Endometrium (tissue), 2 donors: ENCODE measurements at regions not wholly inside any gene's neighbourhood (a gene's known extent, or its start where the extent isn't known, plus 50 kb on each side); places are given as distances from the start of the nearest gene placed in this dataset.
"Not testable (repeated sequence)": the region's sequence is repeated elsewhere in the genome, so short reads cannot be mapped to it uniquely, and the experiment has no call there.

Source experiments
- FAIRE-seq: peaks from 2 replicates; lab custom pipeline; 2012; peaks lifted over from hg19 to GRCh38; lab: Jason Lieb, UNC
- donor health status: control.
- donor health status: control.

DNA sequence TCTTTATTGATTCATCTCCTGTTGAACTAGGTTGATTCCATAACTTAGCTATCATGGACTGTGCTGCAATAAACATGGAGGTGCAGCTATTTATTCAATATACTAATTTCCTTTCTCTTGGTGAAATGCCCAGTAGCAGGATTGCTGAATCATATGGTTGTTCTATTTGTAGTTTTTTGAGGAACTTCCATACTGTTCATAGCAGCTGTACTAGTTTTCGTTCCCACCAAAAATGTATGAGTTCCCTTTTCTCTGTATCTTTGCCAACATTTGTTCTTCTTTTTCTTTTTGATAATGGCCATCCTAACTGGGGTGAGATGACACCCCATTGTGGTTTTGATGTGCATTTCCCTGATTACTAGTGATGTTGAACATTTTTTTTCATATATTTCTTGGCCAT, 87.2 kb upstream of the NAV2 start:
- FAIRE-seq, result no peak

DNA sequence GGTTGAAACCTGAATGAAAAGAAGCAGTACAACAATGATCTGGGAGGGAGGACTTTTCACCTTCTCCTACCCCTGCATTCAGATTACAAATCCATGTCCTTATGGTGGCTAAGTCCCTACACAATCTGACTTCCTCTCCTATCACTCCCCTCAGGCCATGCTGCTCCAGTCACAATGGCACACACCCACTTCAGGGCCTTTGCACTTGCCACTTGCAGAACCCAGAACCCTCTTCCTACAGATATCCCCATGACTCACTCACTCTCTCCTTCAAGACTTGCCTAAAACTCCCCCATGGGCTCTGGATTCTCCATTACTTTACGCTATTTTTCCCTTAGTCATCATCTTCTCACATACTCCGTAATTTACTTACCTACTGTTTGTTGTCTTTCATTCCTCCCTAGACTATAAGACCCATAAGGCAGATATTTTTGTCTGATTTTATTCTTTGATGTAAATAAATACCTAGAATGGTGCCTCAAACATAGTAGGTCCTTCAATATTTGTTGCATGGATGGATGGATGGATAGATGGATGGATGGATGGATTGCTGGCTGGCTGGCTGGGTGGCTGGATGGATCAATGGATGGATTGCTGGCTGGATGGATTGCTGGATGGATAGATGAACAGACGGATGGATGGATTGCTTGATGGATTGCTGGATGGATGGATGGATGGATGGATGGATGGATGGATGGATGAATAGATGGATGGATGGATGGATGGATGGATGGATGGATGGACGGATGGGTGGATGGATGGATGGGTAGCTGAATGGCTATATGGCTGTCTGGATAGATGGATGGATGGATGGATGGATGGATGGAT, 94.7 kb upstream of the NAV2 start:
- no peak for FAIRE-seq

DNA sequence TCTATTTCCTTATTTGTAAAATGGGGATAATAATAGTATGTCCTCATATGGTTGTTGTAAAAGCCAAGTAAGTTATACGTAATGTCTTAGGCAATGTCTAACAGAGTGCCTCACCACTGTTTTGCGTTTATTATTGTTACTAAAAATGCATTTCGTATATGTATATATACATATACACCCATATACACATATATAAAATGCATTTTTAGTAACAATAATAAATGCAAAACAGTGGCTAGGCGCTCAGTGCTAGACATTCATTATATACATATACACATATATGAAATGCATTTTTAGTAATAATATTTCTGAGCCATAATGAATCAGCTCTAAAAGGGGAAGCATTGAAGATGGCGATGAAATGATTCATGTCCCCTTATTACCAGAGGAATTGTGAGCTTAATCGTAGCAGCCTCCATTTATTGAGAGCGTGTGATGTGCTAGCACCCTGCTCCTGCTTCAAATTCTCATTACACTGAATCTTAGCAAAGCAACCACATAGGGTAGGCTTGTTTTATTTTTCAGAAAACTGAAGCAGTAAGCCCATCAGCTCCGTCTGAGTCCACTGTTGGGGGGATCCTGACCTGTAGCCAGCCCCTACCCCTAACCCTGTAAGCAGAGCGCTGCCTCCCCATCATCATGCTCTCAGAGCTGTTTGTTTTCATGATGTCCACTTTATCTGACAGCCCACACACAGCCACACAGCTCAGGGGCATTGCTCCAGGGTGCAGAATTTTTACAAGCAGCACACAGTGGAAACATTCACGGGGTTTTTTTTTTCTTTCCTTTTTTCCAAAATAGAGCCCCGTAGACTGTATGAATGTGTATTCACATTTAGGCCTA, 97.1 kb upstream of the NAV2 start:
- FAIRE-seq, result no peak

DNA sequence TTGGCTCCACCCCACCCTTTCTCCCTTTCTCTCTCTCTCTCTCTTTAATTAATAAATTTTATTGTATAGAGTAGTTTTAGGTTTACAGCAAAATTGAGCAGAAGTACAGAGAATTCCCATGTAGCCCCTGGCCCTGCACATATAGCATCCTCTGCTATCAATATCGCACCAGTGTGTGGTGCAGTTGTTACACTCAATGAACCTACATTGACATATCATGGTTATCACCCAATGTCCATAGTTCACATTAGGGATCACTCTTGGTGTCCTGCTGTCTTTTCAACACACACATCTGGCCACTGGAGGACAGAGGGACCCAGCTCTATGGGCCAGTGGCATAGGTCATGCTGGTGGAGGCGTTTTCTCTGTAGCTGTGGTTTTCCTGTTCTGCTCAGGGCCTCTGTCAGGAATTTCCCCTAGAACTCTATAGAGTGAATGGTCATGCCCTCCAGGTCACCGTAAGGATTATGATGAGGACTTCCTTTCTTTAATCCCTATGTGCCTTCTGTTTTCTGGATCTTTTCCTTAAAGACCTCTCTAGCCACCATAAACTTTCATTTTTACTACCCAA, 98.2 kb upstream of the NAV2 start:
- FAIRE-seq, result no peak

DNA sequence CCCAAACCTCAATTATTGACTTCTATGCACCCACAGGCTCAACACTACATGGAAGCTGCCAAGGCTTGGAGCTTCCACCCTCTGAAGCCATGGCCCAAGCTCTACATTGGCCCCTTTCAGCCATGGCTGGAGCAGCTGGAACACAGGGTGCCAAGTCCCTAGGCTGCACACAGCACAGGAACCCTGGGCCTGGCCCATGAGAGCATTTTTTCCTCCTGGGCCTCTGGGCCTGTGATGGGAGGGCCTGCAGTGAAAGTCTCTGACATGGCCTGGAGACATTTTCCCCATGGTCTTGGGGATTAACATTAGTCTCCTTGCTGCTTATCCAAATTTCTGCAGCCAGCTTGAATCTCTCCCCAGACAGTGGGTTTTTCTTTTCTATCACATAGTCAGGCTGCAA, 100.6 kb upstream of the NAV2 start:
- FAIRE-seq, result not testable (repeated sequence)

DNA sequence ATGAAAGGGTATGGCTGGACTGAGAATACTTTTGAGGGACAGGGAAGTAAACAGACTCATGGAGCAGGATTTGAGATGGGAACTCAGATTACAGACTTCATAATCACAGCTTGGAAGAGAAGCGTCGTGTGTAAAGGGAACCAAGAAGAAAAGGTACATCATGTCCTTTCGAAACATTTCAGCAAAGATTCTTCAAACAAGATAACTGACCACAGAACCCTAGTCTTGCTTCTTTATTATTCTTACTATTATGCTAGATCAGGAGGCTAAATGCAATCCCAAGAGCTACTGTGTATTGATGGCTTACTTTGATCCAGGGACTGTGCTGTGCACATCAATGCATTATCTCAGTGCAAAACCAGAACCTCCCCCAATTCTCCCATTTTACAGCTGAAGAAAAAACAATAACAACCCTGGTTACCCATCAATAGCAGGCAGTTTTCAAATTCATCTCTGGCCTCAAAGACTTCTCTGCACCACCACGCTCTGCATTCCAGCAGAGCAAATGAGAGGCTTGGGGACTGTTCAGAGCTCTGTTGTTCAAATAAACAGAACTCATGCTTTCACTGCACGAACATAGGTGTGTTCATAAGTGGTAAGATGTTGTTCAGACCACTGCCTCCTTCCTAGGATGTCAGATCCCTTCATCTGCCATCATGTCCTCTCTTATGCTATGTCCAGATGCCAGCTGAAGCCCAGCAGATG, 104.8 kb upstream of the NAV2 start:
- FAIRE-seq, result no peak

DNA sequence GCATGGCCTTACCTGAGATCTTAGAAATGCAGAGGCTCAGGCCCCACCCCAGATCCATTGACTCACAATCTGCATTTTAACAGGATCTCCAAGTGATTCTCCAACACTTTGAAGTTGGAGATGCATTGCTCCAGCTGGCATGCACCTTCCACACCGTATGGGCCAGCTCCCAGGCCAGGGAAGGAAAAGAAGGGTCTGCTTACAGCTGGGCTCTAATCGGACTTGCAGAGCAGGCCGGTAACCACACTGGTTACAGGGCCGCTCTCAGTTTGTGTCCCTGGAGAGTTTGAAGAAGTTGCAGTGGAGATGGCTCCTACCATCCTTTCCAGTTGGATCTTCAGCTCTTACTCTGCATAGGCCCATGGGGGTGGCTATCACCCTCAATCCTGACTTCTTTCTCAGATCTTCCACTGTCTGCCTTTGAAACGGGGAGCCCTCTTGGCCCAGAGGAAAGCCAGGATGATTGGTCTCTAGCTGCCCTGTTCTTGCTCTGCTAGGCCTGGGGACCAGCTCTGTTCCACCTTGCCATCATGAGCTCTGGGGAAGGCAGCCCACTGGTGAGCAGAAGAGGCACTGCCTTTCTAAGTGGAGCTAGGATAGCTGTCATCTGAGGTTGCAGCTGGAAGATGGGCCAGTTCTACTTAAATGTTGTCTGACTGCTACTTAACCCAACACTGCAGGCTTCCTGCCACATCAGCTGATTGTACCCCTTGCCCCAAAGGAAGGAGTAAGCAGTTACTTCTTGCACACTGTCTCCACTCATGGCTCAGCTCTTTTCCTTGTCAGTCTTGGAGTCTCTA, 105.6 kb upstream of the NAV2 start:
- no peak for FAIRE-seq

DNA sequence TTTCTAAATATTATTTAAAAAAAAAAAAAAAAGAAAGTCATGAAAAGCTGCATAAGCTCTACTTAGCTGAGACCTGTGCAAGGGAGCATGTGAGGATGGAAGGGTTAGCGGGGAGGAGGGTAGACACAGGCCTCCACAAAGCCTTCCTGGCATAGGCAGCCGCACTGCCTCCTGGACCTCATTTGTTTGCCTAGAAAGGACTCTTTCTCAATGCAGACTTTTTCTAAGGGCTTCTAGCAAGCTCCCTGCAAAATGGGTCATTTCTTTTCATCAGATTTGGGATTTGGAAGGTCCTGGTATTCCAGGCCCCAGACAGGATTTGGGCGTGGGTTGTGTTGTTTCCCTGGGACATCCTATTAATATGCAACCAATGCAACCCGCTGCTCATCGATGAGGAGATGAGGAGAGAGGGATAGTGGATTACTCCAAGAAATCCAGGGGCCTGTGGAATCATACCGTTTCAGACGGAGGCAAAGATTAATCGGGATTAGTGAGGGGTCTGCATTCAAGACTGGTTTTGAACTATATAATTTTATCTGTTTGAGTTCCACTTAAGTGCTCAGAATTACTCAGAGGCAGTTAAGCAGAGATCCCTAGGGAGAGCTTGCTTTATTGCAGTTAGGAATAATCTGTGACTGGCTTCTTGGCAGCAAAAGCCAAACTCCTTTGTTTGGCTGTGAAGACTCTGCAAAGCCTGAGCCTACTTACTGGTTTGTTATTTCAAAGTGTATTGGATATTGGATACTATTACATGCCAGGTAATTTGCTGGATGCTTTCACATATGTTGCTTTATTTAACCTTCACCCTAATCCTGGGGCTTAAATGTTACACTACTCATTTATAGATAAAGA, 106.9 kb upstream of the NAV2 start:
- FAIRE-seq, result no peak

DNA sequence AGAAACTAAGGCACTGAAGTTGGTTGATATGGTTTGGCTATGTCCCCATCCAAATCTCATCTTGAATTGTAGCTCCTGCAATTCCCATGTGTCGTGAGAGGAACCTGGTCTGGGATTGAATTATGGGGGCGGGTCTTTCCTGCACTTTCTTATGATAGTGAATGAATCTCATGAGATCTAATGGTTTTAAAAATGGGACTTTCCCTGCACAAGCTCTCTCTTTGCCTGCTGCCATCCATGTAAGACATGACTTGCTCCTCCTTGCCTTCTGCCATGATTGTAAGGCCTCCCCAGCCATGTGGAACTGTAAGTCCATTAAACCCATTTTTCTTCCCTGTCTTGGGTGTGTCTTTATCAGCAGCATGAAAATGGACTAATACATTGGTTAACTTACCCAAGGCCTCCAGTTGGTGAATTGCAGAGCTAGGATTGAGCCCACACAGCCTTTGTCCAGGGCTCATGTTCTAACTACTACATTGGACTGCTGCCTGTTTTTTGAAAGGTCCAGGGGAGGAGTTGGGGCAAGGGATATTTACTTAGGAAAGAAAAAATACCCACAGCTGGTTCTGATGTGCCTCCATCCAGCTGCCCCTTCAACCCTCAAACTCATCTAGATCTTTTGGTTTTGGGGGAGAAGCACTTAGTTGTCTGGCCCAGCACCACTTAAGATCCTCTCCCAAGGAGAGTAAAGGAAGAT, 107.8 kb upstream of the NAV2 start:
- no peak for FAIRE-seq

DNA sequence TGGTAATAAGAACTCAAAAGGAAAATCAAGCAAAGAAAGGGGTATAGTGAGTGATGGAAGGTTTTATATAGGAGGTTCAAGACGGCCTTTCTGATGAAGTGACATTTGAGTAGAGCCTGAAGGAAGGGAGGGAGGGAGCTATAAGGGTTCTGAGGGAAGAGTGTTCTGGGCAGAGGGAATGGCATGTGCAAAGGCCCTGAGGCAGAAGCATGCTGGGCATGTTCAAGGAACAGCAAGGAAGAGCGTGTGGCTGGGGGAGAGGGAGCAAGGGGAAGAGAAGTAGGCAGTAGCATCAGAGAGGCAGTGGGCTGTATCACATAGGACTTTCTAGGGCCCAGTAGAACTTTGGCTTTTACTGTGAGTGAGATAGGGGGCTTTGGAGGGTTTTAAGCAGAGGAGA, 108.9 kb upstream of the NAV2 start:
- no peak for FAIRE-seq

DNA sequence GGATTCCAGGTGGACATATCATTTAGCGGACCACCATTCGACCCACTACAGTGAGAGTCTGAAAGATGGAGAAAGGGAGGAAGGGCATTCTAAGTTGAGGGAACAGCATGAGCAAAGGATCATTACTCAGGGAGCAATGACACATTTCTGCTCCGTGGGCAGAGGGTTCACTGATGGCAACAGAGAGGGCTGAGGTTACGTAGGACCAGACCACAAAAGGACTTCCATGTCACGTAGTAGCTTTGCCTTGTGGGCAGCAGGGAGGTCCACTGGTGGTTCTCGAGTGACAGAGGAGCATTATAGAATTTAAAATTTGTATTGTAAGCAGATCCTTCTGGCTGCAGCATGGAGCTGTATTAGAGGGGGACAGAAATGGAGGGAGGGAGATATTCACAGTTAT, 109.7 kb upstream of the NAV2 start:
- FAIRE-seq, result no peak

DNA sequence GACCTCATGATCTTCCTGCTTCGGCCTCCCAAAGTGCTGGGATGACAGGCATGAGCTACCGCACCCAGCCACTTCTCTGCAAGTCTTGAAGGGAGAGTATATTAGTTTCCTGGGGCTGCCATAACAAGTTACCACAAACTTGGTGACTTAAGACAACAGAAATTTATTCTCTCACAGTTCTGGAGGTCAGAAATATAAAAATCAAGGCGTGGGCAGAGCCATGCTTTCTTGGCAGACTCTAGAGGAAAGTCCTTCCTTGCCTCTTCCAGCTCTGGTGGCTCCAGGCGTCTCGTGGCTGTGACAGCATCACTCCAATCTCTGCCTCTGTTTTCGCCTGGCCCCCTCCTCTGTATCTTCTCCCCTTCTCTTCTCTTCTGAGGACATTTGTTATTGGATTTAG, 110.2 kb upstream of the NAV2 start:
- no peak for FAIRE-seq

DNA sequence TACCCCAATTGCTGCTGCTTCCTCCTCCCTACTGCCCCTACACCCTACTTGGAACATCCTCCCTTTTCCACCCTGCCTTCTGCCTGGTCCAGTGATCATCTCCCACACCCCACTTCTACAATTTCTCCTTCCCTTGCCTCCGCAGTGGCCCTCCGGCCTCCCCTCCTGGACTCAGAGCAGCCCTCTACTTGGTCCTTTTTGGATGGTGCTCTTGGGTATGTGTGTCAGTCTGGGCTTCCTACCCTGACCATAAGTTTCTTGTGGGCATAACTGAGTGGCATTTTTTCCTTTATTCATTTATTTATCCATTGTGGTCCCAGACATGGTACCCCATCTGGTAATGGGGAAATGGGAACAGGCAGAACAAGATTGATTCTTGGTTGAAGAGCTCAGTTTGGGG, 111.4 kb upstream of the NAV2 start:
- no peak for FAIRE-seq

DNA sequence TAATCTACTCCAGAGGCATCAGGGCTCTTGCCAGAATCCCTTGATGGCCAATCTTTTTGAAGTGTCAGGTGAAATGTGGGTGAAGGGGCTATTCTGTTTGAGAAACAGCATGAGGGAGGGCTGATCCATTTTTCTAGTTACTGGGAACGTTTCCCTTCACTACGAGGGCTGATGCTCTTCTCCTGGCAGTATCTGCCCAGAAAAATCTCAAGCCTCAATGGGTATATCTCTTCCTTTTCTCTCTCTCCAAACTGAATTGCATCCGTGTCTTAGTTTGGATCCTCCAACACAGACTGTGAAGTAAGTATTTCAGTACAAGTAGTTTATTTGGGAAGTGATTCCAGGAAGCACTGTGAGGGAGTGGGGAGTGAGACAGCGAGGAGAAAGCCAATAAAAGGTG, 113.0 kb upstream of the NAV2 start:
- no peak for FAIRE-seq

DNA sequence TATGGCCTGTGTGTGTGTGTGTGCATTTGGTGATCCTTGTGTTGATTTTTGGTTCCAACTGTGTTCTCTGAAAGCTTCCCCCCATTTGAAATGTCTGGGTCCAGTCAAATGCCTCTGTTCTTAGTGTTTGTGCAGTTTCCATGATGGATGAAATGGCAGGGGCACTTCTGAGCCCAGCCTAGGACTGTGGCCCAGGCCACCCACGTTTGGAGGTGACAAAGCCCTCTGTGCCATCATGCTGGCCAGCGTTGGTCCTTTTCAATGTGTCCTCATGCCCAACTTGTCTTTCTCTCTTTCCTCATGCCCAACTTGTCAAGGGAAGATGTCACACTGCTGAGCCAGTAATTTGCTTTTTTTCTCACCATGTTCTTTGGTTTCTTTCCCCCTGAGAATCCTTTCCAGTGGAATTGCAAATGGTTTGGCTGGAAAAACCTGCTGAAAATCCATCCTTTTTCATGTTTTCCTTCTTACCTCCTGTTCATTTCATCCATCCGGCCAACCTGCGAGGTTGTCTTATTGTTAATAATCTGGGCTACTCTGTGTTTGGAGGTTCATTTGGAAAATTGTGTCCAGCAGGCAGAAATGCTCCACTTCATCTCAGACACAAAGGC, 113.7 kb upstream of the NAV2 start:
- FAIRE-seq, result no peak

DNA sequence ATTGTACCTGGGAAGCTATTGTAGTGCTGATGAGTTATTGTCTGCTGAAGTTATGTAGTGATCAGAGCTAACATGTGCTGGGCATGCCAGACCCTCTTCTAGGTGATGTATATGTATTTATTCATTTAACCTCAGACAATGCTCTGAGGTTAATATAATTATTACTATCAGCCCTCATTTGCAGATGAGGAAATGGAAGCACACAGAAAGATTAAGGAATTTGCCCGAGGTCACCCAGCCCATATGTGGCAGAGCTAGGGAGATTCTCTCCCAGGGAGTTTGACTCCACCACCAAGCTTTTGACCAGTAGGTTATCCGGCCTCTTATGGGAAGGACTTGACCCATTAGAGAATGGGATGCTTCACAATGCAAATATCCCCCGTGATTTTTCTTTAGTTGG, 114.2 kb upstream of the NAV2 start:
- no peak for FAIRE-seq

DNA sequence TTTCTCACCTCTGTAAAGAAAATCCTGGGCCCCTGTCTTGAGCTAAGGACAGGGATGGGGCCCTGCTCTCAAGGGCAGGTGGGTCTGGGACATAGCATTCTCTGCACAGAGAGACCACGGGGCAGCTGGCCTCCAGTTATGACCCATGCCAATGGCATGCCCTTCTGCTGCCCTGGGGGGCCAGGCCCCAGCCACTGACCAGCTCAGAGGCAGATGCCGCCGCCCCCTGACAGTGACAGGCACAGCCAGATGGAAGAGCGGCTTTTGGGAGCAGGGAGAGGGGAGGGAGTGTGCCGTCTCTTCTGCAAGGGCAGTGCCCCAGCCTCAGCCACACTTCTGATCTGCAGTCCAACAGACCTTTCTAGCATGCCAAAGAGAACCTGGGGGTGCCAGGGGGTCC, 114.8 kb upstream of the NAV2 start:
- FAIRE-seq, result no peak

DNA sequence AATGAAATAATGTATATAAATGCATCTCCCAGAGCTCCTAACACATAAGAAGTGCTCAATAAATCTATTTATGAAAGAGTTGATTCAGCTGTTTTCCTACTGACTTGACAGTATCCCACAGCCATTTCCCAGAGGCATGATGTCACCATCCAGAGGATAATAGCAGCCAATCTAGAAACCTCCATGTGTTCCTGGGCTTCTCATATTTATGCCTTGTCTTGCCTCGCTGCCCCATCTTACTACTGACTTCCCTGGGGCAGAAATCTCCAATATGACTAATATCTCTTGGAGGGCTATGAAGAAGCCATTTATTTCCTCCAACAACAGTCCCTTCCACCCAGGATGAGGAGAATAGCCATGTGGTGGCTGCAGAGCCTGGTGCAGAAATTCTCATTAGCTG, 115.4 kb upstream of the NAV2 start:
- no peak for FAIRE-seq

DNA sequence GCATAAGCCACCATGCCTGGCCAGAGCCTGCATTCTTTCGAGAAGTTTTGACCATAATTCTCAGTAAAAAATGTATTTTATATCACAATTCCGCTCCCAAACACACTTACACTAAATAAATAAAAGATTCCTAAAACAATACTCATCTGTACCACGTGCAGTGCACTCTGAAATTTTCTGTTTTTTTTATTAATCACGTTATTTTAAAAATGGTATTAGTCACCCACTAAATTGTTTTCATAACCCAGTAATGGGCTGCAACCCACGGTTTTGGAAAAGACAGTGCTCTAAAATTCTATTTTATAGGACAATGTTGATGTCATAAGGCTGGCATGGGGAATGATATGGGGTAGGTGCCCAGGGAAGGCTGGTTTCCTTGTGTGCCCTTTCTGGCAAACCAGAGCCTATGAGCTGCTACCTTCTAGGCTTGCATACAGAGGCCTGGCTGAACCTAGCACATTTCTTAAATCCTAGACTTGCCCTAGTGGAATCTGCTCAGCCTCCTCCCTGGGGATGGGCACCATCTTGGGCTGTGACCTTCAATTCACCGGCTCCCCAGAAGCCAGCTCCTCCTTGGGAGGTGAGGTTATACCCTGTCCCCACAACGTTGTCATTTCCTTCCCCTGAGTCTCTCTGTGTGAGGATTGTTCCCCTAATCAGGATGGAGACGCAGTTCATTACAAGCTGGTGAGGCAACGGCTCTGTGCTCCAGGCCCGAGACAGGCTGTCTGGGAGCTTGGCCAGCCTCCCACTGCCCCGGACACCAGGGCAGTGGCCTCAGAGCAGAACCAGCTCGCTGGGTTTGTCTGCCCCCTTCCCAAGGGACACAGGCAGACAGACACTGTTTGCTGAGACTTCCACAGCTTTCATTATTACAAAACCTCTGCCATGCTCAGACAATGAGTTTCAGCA, 116.5 kb upstream of the NAV2 start:
- FAIRE-seq, result no peak
